Transverse colon (tissue), 4 donors: ENCODE measurements at regions not wholly inside any gene's neighbourhood (a gene's known extent, or its start where the extent isn't known, plus 50 kb on each side); places are given as distances from the start of the nearest gene placed in this dataset.

Experiments used
- DNase-seq: peaks from one replicate; pipeline ENCODE4 v3.0.0-alpha.2; 2019
- H3K27ac ChIP-seq, 4 donors: fragments of 200-600 bp; sonication (generic); 2 replicates each; pipeline ENCODE4 v1.5.1; 2016 to 2018; ENCODE audit warnings: inconsistent platforms in 4 of 4
- H3K27me3 ChIP-seq: fragments of 200-600 bp; sonication (generic); 2 replicates; pipeline ENCODE4 v1.5.1; 2017; ENCODE audit warnings: inconsistent platforms
- H3K36me3 ChIP-seq, 4 donors: fragments of 200-600 bp; sonication (generic); 2 replicates each; pipeline ENCODE4 v1.5.1; 2017 to 2019; ENCODE audit warnings: inconsistent platforms in 4 of 4
- H3K4me1 ChIP-seq, 4 donors: fragments of 200-600 bp; sonication (generic); 2 replicates each; pipeline ENCODE4 v1.5.1; 2017 to 2020; ENCODE audit warnings: inconsistent platforms in 4 of 4
- H3K4me3 ChIP-seq, 4 donors: fragments of 200-600 bp; sonication (generic); 1 replicate in 1 of 4; 2 replicates in 3 of 4; pipeline versions ENCODE4 v1.5.1 to v1.6.1; 2017 to 2019; ENCODE audit warnings: inconsistent platforms in 4 of 4
- H3K9me3 ChIP-seq, 2 donors: fragments of 200-600 bp; sonication (generic); 2 replicates each; pipeline ENCODE4 v1.5.1; 2017 to 2019; ENCODE audit warnings: inconsistent platforms in 2 of 2
- EP300 ChIP-seq: sonication (generic); formaldehyde crosslinking; IDR thresholded peaks from one replicate; pipeline ENCODE4 v1.6.1; 2017; ENCODE audit warnings: antibody characterized with exemption, low read depth
- POLR2A ChIP-seq: fragments of 450-650 bp; IDR thresholded peaks from one replicate; pipeline ENCODE4 v1.6.1; 2016; ENCODE audit warnings: antibody characterized with exemption, mild to moderate bottlenecking, moderate library complexity
- POLR2AphosphoS5 ChIP-seq, 3 donors: sonication (generic); formaldehyde crosslinking; IDR thresholded peaks; one replicate each; pipeline ENCODE4 v1.6.1; 2016; ENCODE audit warnings: antibody characterized with exemption in 3 of 3
- WGBS, 2 donors: methylation state at CpG; one replicate each; pipeline ENCODE4 v1.1.5; 2018; ENCODE audit warnings: low coverage in 1 of 2; 5-methylcytosine and 5-hydroxymethylcytosine counted together
- in situ Hi-C, 4 donors: fragments of 200-750 bp; cut with MboI; loops; one replicate each; pipeline versions ENCODE4 v1.15.0 to v1.15.1; 2017; ENCODE audit warnings: low sequenced_read_pairs in 3 of 4, low pct_ligation_motif_present in 1 of 4, low pct_unique_long_range_greater_than_20kb in 1 of 4
- intact Hi-C: fragments of 100-400 bp; cut with DNase I; formaldehyde crosslinking; loops from one replicate; pipeline ENCODE4 v1.15.1; 2023; ENCODE audit warnings: low total_unique reads
- TF ChIP-seq, protein P1 (sequence below), 5 experiments: fragments of 200-600 bp in 3 of 5; fragments of 450-650 bp in 2 of 5; sonication (generic) in 3 of 5; IDR thresholded peaks; 1 replicate in 2 of 5; 2 replicates in 3 of 5; pipeline ENCODE4 v1.5.1; 2016 to 2017; ENCODE audit warnings: antibody characterized with exemption in 5 of 5, inconsistent platforms in 3 of 5, mild to moderate bottlenecking in 2 of 5, moderate library complexity in 1 of 5

DNA sequence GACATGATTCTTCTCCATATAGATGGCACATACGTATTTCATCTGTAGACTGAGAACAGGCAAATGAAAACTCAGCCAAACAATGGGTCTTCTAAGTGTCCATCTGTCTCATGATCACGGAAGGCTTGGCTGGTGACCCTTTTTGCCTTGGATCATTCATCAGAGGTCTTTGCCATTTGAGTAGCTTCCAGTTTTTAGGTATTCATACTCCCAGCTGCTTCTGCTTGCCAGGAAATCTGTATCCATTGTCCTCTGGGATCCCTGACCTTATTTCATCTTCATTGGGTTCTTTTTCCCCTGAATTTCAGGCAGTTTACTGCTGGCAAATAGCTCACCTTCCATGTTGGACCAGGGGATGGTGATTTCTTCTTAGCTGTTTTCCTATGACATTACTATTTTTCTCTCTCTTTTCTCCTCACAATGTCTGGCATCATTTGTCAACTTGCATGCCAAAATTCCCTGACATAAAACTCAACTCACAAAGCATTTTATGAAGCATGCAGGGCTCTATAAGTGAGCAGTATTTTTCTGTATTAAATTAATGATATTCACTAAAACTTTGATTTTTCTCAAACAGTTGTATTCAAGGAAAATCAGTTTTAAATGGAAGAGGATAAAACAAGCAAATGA lies 241.2 kb downstream of the DNAJB9 start:
- WGBS, 2 donors: 69 to 71% methylated on average over 2 of the region's 2 CpGs
- Histone ChIP-seq H3K4me3 (no peak overlapping the region), H3K36me3 (no peaks in the 10 kb centered on the region), H3K4me1 (no peaks in the 10 kb centered on the region), H3K27ac (no peak overlapping the region), H3K27me3 (no peaks in the 10 kb centered on the region), H3K9me3 (no peaks in the 10 kb centered on the region)
- intact Hi-C loops: no loop called here
- TF ChIP-seq POLR2A (no peak), EP300 (no peak), POLR2AphosphoS5 (IDR thresholded peaks at IDR 0.05) (no peak)
- TF ChIP-seq, protein P1, sequence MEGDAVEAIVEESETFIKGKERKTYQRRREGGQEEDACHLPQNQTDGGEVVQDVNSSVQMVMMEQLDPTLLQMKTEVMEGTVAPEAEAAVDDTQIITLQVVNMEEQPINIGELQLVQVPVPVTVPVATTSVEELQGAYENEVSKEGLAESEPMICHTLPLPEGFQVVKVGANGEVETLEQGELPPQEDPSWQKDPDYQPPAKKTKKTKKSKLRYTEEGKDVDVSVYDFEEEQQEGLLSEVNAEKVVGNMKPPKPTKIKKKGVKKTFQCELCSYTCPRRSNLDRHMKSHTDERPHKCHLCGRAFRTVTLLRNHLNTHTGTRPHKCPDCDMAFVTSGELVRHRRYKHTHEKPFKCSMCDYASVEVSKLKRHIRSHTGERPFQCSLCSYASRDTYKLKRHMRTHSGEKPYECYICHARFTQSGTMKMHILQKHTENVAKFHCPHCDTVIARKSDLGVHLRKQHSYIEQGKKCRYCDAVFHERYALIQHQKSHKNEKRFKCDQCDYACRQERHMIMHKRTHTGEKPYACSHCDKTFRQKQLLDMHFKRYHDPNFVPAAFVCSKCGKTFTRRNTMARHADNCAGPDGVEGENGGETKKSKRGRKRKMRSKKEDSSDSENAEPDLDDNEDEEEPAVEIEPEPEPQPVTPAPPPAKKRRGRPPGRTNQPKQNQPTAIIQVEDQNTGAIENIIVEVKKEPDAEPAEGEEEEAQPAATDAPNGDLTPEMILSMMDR (IDR thresholded peaks at IDR 0.05): no peak
- DNase-seq: no peak
- in situ Hi-C loops: no loop called here

DNA sequence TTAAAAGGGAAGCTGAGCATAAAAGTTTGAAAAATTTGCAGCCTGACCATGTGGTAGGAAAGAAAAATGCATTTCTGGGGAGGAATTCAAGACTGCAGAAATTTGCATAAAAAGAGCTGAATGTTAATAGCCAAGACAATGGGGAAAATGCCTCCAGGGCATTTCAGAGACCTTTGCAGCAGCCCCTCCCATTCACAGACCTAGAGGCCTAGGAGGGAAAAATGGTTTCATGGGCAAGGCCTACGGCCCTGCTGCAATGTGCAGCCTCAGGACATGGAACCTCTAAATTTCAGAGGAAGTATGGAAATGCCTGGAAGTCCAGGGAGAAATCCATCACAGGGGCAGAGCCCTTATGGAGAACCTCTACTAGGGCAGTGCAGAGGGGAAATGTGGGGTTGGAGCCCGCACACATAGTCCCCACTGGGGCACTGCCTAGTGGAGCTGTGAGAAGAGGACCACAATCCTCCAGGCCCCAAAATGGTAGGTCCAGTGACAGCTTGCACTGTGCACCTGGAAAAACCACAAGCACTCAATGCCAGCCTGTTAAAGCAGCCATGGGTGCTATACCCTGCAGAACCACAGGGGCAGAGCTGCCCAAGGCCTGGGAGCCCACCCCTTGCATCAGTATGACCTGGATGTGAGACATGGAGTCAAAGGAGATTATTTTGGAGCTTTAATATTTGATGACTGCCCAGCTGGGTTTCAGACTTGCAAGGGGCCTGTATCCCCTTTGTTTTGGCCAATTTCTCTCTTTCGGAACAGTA lies 243.8 kb downstream of the DNAJB9 start:
- intact Hi-C loops: no loop called here
- 93% methylated on average over 3 of the region's 3 CpGs; no CpG with 5 or more reads in 1 of the 2 donors for WGBS, 2 donors
- Histone ChIP-seq H3K4me3 (no peak overlapping the region), H3K27me3 (no peaks in the 10 kb centered on the region), H3K27ac (no peak overlapping the region), H3K9me3 (no peaks in the 10 kb centered on the region), H3K4me1 (no peaks in the 10 kb centered on the region), H3K36me3 (no peaks in the 10 kb centered on the region)
- in situ Hi-C loops: no loop called here
- no peak for DNase-seq
- TF ChIP-seq POLR2A: no peak
- no peak for TF ChIP-seq POLR2AphosphoS5 (IDR thresholded peaks at IDR 0.05)
- no peak for TF ChIP-seq EP300
- TF ChIP-seq, protein P1 (IDR thresholded peaks at IDR 0.05): no peak

DNA sequence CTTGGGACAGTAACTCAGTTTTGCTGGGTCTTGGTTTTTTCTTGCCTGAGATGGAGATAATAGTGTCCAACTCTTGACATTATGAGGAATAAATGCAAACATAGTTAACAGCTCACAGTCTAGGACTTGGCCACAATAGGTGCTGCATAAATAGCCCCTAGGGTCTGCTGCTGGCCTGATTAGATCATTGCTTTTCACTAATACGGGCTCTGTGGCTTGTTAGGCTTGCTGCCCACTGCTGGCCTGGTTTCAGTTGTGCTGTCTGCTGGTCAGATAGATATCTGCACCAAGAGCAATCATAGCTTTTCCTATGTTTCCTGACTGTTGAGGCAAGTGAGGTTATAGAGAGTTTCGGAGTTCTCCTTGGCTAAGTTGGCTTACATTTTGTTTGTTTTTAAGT lies 246.1 kb downstream of the DNAJB9 start:
- in situ Hi-C loops: no loop called here
- Histone ChIP-seq H3K4me3 (no peak overlapping the region), H3K4me1 (no peaks in the 10 kb centered on the region), H3K36me3 (no peaks in the 10 kb centered on the region), H3K27me3 (no peaks in the 10 kb centered on the region), H3K27ac (no peak overlapping the region), H3K9me3 (no peaks in the 10 kb centered on the region)
- no peak for DNase-seq
- TF ChIP-seq EP300: no peak
- no peak for TF ChIP-seq POLR2A
- no peak for TF ChIP-seq POLR2AphosphoS5 (IDR thresholded peaks at IDR 0.05)
- TF ChIP-seq, protein P1 (IDR thresholded peaks at IDR 0.05): no peak
- WGBS, 2 donors: 63% methylated on average over 2 of the region's 2 CpGs; no CpG with 5 or more reads in 1 of the 2 donors
- intact Hi-C loops: no loop called here

DNA sequence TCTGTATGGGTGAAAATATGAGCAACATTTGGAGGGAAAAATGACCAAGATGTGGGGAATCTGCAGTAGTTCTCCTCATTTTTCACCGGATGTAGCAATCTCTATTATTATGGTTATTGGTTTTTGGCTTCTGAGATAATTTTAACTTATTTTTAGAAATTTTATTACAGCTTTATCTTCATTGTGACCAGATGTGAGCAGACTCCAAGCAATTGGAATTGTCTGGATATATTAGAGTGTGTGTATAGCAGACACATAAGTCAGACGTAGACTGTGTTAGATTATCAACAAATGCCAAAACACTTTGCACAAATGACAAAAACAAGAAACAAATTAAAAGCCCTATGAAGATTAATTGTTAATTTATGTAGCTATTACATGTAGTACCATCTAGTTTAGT lies 249.1 kb downstream of the DNAJB9 start:
- WGBS, 2 donors: 71 to 74% methylated on average over 2 of the region's 2 CpGs
- TF ChIP-seq POLR2AphosphoS5 (IDR thresholded peaks at IDR 0.05) (no peak), POLR2A (no peak), EP300 (no peak)
- TF ChIP-seq, protein P1 (IDR thresholded peaks at IDR 0.05): no peak
- Histone ChIP-seq H3K27ac (no peak overlapping the region), H3K4me1 (no peaks in the 10 kb centered on the region), H3K27me3 (no peaks in the 10 kb centered on the region), H3K9me3 (no peaks in the 10 kb centered on the region), H3K36me3 (no peaks in the 10 kb centered on the region), H3K4me3 (no peak overlapping the region)
- intact Hi-C loops: no loop called here
- no peak for DNase-seq
- in situ Hi-C loops: no loop called here
